Motor neuron (in vitro differentiated cells): ENCODE measurements at regions not wholly inside any gene's neighbourhood (a gene's known extent, or its start where the extent isn't known, plus 50 kb on each side); places are given as distances from the start of the nearest gene placed in this dataset.
A peak's percentile ranks its signal among the peaks of the same experiment; 100 is the strongest.

Experiments
- ATAC-seq, 8 experiments: fragments of 200-7000 bp; cut with Tn5 transposase; replicated peaks in 6 of 8; 2 replicates each; pipeline ENCODE4 v1.8.0; 2021; ENCODE audit warnings: mild to moderate bottlenecking in 8 of 8, moderate library complexity in 8 of 8
- H3K27ac ChIP-seq, 2 donors: fragments of 250-450 bp; sonication (Bioruptor Pico); 2 replicates each; pipeline ENCODE4 v1.9.0; 2021; ENCODE audit warnings: antibody characterized with exemption in 2 of 2, mild to moderate bottlenecking in 2 of 2, moderate library complexity in 1 of 2
- H3K4me1 ChIP-seq, 2 donors: fragments of 250-450 bp; sonication (Bioruptor Pico); replicated peaks in 1 of 2; 2 replicates each; pipeline ENCODE4 v1.6.1; 2021; ENCODE audit warnings: antibody characterized with exemption in 2 of 2, mild to moderate bottlenecking in 2 of 2, moderate library complexity in 1 of 2
- H3K4me3 ChIP-seq, 5 donors: fragments of 250-450 bp; sonication (Bioruptor Pico); 2 replicates each; pipeline ENCODE4 v1.9.0; 2021; ENCODE audit warnings: antibody characterized with exemption in 5 of 5, mild to moderate bottlenecking in 5 of 5, moderate library complexity in 4 of 5
- WGBS, 10 experiments: fragments of 450-650 bp; shearing (Covaris generic); methylation state at CpG; one replicate each; pipeline ENCODE4 v1.0.0; 2022; 5-methylcytosine and 5-hydroxymethylcytosine counted together
- in situ Hi-C, 9 experiments: fragments of 400-800 bp; cut with MboI; loops; one replicate each; pipeline ENCODE4 v1.15.0; 2021; ENCODE audit warnings: low sequenced_read_pairs in 9 of 9, low pct_unique_long_range_greater_than_20kb in 2 of 9; ENCODE audit not compliant: unreplicated experiment in 9 of 9

- no peak overlapping the region for H3K27ac ChIP-seq
- no peak overlapping the region for H3K4me3 ChIP-seq
- 13 to 62% (median 33%) methylated on average over 1 to 7 of the region's 9 CpGs; no CpG with 5 or more reads in 1 of the 10 experiments for WGBS, 10 experiments
- in situ Hi-C loops = no loop called here
- peaks cover 3 to 6% of the 10 kb centered on the region in 2 donors for H3K4me1 ChIP-seq
- peak in 4 of 8 experiments; percentile 31 to 50 (median 32) for ATAC-seq
These were observed 480.5 kb downstream of the VRK1 start for GRCh38 chr14:97277711-97278110.

DNA sequence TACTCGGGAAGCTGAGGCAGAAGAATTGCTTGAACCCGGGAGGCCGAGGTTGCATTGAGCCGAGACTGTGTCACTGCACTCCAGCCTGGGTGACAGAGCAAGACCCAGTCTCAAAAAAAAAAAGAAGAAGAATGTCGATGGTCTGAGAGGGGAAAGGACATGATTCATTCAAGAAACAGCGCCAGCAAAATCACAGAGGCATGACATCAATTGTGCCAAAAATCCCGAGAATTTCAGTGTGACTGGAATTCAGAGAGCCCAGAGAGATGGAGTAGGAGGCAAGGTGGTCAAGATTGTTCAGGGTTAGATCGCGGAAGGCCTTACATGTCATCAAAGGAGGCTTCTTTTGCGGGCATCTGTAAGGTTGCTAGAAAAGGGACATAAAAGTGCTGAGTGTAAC lies 483.3 kb downstream of the VRK1 start:
- in situ Hi-C loops = no loop called here
- Histone ChIP-seq H3K4me1 (peaks cover 3 to 6% of the 10 kb centered on the region in 2 donors), H3K27ac (no peak overlapping the region), H3K4me3 (no peak overlapping the region)
- WGBS, 10 experiments = 10 to 100% (median 81%) methylated on average over 1 to 10 of the region's 10 CpGs
- ATAC-seq = no peak

DNA sequence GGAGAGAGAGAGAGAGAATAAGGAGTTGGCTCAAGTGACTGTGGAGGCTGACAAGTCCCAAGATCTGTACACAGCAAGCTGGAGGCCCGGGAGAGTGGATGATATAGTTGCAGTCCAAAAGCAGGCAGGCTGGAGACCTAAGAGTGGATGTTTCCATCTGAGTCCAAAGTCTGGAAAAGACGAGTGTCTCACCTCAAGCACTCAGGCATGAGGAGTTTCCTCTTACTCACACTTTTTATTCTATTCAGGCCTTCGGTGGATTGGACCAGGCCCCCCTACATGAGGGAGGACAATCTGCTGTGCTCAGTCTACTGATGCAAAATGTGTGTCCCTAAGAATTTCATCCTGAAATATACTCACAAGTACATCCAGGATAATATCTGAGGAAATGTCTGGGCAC lies 484.6 kb downstream of the VRK1 start:
- ATAC-seq = no peak
- Histone ChIP-seq H3K27ac (no peak overlapping the region), H3K4me3 (no peak overlapping the region), H3K4me1 (peaks cover 3 to 6% of the 10 kb centered on the region in 2 donors)
- 6 to 100% (median 90%) methylated on average over 1 to 3 of the region's 3 CpGs; no CpG with 5 or more reads in 3 of the 10 experiments for WGBS, 10 experiments
- in situ Hi-C loops = no loop called here

DNA sequence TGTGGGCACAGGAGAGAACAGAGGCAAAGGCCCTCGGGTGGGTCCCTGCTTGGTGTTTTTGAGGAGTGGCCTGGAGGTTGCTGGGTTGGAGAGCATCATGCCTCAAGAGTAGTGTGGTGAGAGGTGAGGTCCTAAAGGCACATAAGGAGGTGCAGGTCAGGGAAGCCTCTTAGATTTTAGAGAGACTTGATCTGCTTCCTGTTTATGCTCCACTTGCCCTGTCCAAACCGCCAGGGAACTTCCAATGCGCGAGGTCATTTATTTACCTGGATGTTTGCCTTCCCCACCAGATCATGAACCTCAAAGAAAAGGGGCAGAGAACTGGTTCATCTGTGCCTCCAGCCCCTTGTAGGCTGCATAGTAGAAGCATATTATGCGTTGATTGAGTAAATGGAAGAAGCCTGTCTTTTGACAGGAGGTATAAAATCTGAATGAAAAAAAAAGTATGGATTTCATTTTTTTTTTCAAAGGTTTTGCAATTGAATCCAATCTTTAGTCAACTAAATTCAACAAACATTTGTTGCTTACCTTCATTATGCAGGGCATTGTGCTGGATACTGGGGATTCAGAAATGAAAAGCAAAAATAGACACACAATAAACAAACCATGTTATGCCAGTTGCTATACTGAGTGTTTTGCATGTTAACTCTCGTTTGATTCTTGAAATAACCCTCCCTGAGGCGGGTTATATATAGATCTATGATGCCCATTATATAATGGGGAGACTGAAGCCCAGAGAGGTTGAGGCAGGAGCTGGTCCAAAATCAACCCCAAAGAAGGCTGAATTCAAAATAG lies 485.2 kb downstream of the VRK1 start:
- Histone ChIP-seq H3K27ac (no peak overlapping the region), H3K4me3 (no peak overlapping the region), H3K4me1 (peaks cover 2 to 6% of the 10 kb centered on the region in 2 donors)
- peak in 1 of 8 experiments; percentile 52 for ATAC-seq
- 27 to 100% (median 86%) methylated on average over 1 to 7 of the region's 7 CpGs for WGBS, 10 experiments
- in situ Hi-C loops = no loop called here

DNA sequence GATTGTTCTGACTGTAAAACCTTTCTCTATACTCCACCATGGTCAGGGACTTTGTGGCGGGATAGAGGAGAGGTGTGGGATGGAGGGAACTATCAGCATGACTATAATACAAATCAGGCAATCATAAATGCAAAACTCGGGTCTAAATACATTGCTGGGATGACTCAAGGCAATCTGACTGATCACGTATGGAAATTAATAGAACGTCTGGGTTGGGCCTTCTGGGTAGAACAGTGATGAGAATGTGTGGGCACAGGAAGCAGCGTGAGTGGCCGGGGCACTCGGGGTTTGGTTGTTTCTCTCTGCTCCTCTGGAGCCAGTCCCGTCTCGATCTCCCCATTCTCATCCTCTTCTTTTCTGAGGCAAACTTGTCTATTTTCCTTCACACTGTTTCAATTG lies 485.8 kb downstream of the VRK1 start:
- Histone ChIP-seq H3K27ac (no peak overlapping the region), H3K4me3 (no peak overlapping the region), H3K4me1 (peaks cover 0 to 1% of the 10 kb centered on the region in 2 donors)
- WGBS, 10 experiments = 7 to 100% (median 83%) methylated on average over 1 to 9 of the region's 9 CpGs; no CpG with 5 or more reads in 2 of the 10 experiments
- in situ Hi-C loops = no loop called here
- ATAC-seq = peak in 1 of 8 experiments; percentile 25

DNA sequence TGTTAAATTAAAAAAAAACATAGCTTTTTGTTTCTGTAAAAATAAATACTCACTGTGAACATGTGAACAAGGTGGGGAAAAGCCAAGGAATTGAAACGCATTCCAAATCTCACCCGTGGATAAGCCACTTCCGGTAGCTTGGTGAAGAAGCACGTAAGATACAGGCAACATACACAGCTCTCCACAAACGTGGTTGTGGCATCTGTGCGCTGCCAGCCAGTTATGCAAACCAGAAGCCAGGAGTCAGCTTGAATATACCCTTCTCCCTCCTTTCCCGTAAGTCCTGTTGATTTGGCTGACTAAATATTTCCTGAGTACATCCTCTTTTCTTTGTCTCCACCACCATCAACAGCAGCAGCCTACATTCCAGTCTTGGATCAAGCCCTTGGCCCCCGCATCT lies 486.2 kb downstream of the VRK1 start:
- WGBS, 10 experiments = 58 to 92% (median 79%) methylated on average over 2 to 8 of the region's 8 CpGs
- Histone ChIP-seq H3K4me3 (no peak overlapping the region), H3K4me1 (no peaks in the 10 kb centered on the region), H3K27ac (no peak overlapping the region)
- in situ Hi-C loops = no loop called here
- ATAC-seq = no peak

DNA sequence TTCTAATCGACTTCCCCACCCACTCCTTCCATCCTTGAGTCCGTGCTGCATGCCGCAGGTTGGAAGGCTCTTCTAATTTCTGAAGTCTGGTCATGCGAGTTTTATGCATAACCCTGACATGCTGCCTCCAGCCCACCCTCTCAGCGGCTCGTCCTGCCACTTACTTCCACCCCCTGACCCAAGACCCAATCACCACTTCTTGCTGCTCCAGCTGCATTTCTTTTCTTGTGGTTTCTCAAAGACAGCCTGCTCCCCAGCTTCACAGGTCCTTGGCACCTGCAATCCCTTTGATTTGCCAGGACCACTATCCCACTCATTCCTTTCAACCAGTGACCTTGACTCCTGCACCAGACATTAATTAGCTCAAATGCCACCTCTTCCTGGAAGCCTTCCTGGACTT lies 486.7 kb downstream of the VRK1 start:
- Histone ChIP-seq H3K27ac (no peak overlapping the region), H3K4me3 (no peak overlapping the region), H3K4me1 (no peaks in the 10 kb centered on the region)
- ATAC-seq = no peak
- WGBS, 10 experiments = 46 to 93% (median 80%) methylated on average over 1 to 6 of the region's 6 CpGs; no CpG with 5 or more reads in 2 of the 10 experiments
- in situ Hi-C loops = no loop called here

GRCh38 chr14:97287956-97288355 lies 490.8 kb downstream of the VRK1 start:
- 0 to 100% (median 27%) methylated on average over 1 of the region's 1 CpG; no CpG with 5 or more reads in 3 of the 10 experiments for WGBS, 10 experiments
- Histone ChIP-seq H3K27ac (no peak overlapping the region), H3K4me3 (no peak overlapping the region), H3K4me1 (no peaks in the 10 kb centered on the region)
- in situ Hi-C loops = no loop called here
- no peak for ATAC-seq

GRCh38 chr14:97290065-97290464 lies 492.9 kb downstream of the VRK1 start:
- Histone ChIP-seq H3K27ac (no peak overlapping the region), H3K4me3 (no peak overlapping the region), H3K4me1 (peaks cover 0 to 6% of the 10 kb centered on the region in 2 donors)
- WGBS, 10 experiments = 0 to 100% (median 58%) methylated on average over 1 to 3 of the region's 4 CpGs
- in situ Hi-C loops = no loop called here
- ATAC-seq = no peak

DNA sequence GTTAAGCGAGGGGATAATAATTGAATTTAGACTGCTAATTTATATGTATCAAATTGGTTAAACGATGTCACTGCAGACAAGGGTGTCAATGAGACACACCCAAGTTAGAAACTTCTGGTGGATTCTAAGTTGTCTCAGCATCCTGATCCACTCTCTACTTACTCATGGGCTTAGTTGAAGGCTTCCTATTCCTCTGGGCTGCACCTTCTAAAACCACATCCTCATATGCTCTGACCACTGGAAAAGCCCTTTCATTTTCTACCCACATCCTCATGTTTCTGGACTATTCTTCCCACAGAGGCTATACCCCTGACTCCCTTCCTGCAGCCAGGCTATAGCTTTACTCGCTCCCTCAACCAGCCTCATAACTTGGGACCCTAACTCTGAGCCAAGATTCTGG lies 493.8 kb downstream of the VRK1 start:
- Histone ChIP-seq H3K4me1 (peaks cover 0 to 6% of the 10 kb centered on the region in 2 donors), H3K27ac (no peak overlapping the region), H3K4me3 (no peak overlapping the region)
- in situ Hi-C loops = no loop called here
- WGBS, 10 experiments = 8 to 100% (median 78%) methylated on average over 1 to 3 of the region's 3 CpGs
- ATAC-seq = no peak

- ATAC-seq = peak in 2 of 8 experiments; percentile 35 to 69
- peaks cover 0 to 20% of the 10 kb centered on the region in 2 donors for H3K4me1 ChIP-seq
- in situ Hi-C loops = no loop called here
- no peak overlapping the region for H3K27ac ChIP-seq
- 40 to 100% (median 84%) methylated on average over 1 of the region's 1 CpG; no CpG with 5 or more reads in 4 of the 10 experiments for WGBS, 10 experiments
- H3K4me3 ChIP-seq = no peak overlapping the region
These were observed 496.5 kb downstream of the VRK1 start for GRCh38 chr14:97293659-97294058.

DNA sequence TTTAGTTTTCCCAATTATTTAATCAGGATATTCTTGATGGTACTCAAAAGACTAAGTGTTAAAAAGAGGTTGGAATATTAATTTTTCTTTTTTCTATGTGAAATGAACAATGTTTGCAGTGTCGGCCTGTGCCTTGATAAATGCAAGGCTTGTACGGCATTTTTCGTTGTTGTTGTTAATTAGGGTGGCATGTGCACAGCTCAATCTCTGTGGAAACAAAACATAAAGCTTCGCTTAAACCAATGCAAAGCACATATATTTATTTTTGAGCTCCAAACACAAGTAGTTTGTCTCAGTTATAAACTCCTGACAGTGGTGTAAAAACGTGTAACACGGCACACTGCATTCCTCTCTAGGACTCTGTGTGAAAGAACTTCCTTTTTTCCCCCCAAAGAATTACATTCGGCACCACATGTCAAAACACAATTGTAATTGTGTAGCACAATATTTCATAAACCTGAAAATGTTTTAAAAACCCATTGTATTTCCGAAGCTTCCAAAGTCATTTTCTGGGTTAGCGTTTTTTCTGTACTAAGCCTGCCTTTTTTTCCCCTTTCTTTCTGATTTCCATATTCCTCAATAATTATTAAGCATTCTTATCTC lies 498.0 kb downstream of the VRK1 start:
- ATAC-seq = no peak
- Histone ChIP-seq H3K27ac (no peak overlapping the region), H3K4me1 (peaks cover 0 to 20% of the 10 kb centered on the region in 2 donors), H3K4me3 (no peak overlapping the region)
- in situ Hi-C loops = no loop called here
- WGBS, 10 experiments = 34 to 93% (median 87%) methylated on average over 3 to 9 of the region's 9 CpGs

DNA sequence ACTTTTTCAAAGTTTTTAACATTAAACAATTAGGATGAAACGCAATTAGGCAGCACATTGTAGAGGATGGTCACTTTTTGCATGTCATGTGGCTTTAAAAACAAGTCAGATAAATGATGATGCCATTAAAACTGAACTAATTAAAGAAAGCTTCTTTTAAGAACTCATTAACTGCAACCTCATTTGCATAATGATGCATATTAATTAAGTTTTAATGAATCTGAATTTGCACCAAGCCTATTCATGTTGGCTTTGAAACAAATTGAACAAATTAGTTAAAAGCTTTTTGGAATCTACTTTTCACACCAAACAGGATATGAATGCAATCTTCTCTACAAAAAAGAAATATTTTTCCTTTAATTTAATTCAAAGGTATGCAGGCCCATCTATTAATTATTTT lies 499.0 kb downstream of the VRK1 start:
- Histone ChIP-seq H3K4me1 (peaks cover 0 to 28% of the 10 kb centered on the region in 2 donors), H3K4me3 (no peak overlapping the region), H3K27ac (no peak overlapping the region)
- WGBS, 10 experiments = 20 to 100% (median 100%) methylated on average over 1 of the region's 1 CpG; no CpG with 5 or more reads in 1 of the 10 experiments
- in situ Hi-C loops = no loop called here
- ATAC-seq = no peak
